ENCODE measurements at regions not wholly inside any gene's neighbourhood (a gene's known extent, or its start where the extent isn't known, plus 50 kb on each side); places are given as distances from the start of the nearest gene placed in this dataset.

GRCh38 chr12:86796550-86796949 is 540.4 kb upstream of the MGAT4C start:
- Histone ChIP-seq H2AFZ (ENCODE audit: low read depth, low read length) (no peak overlapping the region), H3F3A (ENCODE audit: insufficient read depth, low read length, poor library complexity, severe bottlenecking) (no peaks in the 10 kb centered on the region), H3K4me3 (ENCODE audit: low read length) (no peak overlapping the region), H3K9me3 (ENCODE audit: low read length) (no peaks in the 10 kb centered on the region), H3K27me3 (ENCODE audit: insufficient read depth, low read depth, low read length) (peaks cover 4% of the 10 kb centered on the region), H3K4me2 (ENCODE audit: low read length) (no peak overlapping the region), H3K79me2 (replicated peaks; ENCODE audit: insufficient read depth, low read length) (no peaks in the 10 kb centered on the region), H3K36me3 (ENCODE audit: insufficient read depth, low read length) (no peaks in the 10 kb centered on the region), H4K20me1 (ENCODE audit: insufficient read depth) (no peaks in the 10 kb centered on the region), H3K27ac (ENCODE audit: low read length) (no peak overlapping the region), H3K9ac (ENCODE audit: low read length) (no peak overlapping the region), H3K9me2 (ENCODE audit: insufficient read depth, low read length) (no peaks in the 10 kb centered on the region)
- no peak for TF ChIP-seq RAD21 (conservative IDR thresholded peaks at IDR 0.05)
- no peak for TF ChIP-seq REST (IDR thresholded peaks at IDR 0.05; ENCODE audit: borderline replicate concordance)
- no peak for TF ChIP-seq EZH2 (IDR thresholded peaks at IDR 0.05; ENCODE audit: borderline replicate concordance, insufficient read depth, low read length, poor library complexity, severe bottlenecking)
- no peak for TF ChIP-seq EP300 (conservative IDR thresholded peaks at IDR 0.05; ENCODE audit: poor library complexity, severe bottlenecking)
- no peak for TF ChIP-seq TAF1 (IDR thresholded peaks at IDR 0.05; ENCODE audit: low read depth)
- TF ChIP-seq POLR2AphosphoS5 (IDR thresholded peaks at IDR 0.05), result no peak
- TF ChIP-seq SMC3 (conservative IDR thresholded peaks at IDR 0.05; ENCODE audit: poor library complexity), result no peak
- TF ChIP-seq CTCF (IDR thresholded peaks at IDR 0.05; ENCODE audit: poor library complexity, severe bottlenecking), result no peak
- TF ChIP-seq MXI1 (conservative IDR thresholded peaks at IDR 0.05; ENCODE audit: poor library complexity, severe bottlenecking), result no peak

- no peaks in the 10 kb centered on the region for H3K9me3 ChIP-seq (ENCODE audit: low read length)
- TF ChIP-seq EP300 (conservative IDR thresholded peaks at IDR 0.05; ENCODE audit: poor library complexity, severe bottlenecking) (no peak), MXI1 (conservative IDR thresholded peaks at IDR 0.05; ENCODE audit: poor library complexity, severe bottlenecking) (no peak), SMC3 (conservative IDR thresholded peaks at IDR 0.05; ENCODE audit: poor library complexity) (no peak), REST (IDR thresholded peaks at IDR 0.05; ENCODE audit: borderline replicate concordance) (no peak), TAF1 (IDR thresholded peaks at IDR 0.05; ENCODE audit: low read depth) (no peak), POLR2AphosphoS5 (IDR thresholded peaks at IDR 0.05) (no peak), CTCF (IDR thresholded peaks at IDR 0.05; ENCODE audit: poor library complexity, severe bottlenecking) (no peak), RAD21 (conservative IDR thresholded peaks at IDR 0.05) (no peak)
- H3F3A ChIP-seq (ENCODE audit: insufficient read depth, low read length, poor library complexity, severe bottlenecking), result no peaks in the 10 kb centered on the region
- no peak overlapping the region for H2AFZ ChIP-seq (ENCODE audit: low read depth, low read length)
- no peak overlapping the region for H3K27ac ChIP-seq (ENCODE audit: low read length)
- peaks cover 4% of the 10 kb centered on the region for H3K27me3 ChIP-seq (ENCODE audit: insufficient read depth, low read depth, low read length)
- H3K79me2 ChIP-seq (replicated peaks; ENCODE audit: insufficient read depth, low read length), result no peaks in the 10 kb centered on the region
- H4K20me1 ChIP-seq (ENCODE audit: insufficient read depth), result no peaks in the 10 kb centered on the region
- no peak overlapping the region for H3K4me3 ChIP-seq (ENCODE audit: low read length)
- H3K36me3 ChIP-seq (ENCODE audit: insufficient read depth, low read length), result no peaks in the 10 kb centered on the region
- no peak overlapping the region for H3K9ac ChIP-seq (ENCODE audit: low read length)
- no peaks in the 10 kb centered on the region for H3K9me2 ChIP-seq (ENCODE audit: insufficient read depth, low read length)
- H3K4me2 ChIP-seq (ENCODE audit: low read length), result no peak overlapping the region
Measured at GRCh38 chr12:86788661-86789060, 532.5 kb upstream of the MGAT4C start.

Data from neural cell (in vitro differentiated cells).